Osteocyte (in vitro differentiated cells): ENCODE measurements at regions not wholly inside any gene's neighbourhood (a gene's known extent, or its start where the extent isn't known, plus 50 kb on each side); places are given as distances from the start of the nearest gene placed in this dataset.

Source experiments
- DNase-seq: peaks from one replicate; pipeline ENCODE4 v3.0.0; 2021; ENCODE audit warnings: mixed read lengths; ENCODE audit not compliant: unreplicated experiment; ENCODE audit errors: extremely low spot score
- H3K27ac Mint-ChIP-seq: one replicate; pipeline ENCODE4 v1.8.0; 2021; ENCODE audit warnings: mild to moderate bottlenecking, mixed read lengths; ENCODE audit not compliant: unreplicated experiment
- H3K27me3 Mint-ChIP-seq: one replicate; pipeline ENCODE4 v1.8.0; 2021; ENCODE audit warnings: mixed read lengths; ENCODE audit not compliant: unreplicated experiment
- H3K36me3 Mint-ChIP-seq: one replicate; pipeline ENCODE4 v1.8.0; 2021; ENCODE audit warnings: mixed read lengths; ENCODE audit not compliant: unreplicated experiment
- H3K4me1 Mint-ChIP-seq: one replicate; pipeline ENCODE4 v1.8.0; 2021; ENCODE audit warnings: mixed read lengths; ENCODE audit not compliant: unreplicated experiment
- H3K4me3 Mint-ChIP-seq: one replicate; pipeline ENCODE4 v1.8.0; 2021; ENCODE audit warnings: mild to moderate bottlenecking, moderate library complexity, mixed read lengths; ENCODE audit not compliant: unreplicated experiment
- H3K9me3 Mint-ChIP-seq: one replicate; pipeline ENCODE4 v1.8.0; 2021; ENCODE audit warnings: mixed read lengths; ENCODE audit not compliant: unreplicated experiment
- TF ChIP-seq, protein P1 (sequence below): fragments of 200-600 bp; sonication (generic); IDR thresholded peaks from 2 replicates; pipeline ENCODE4 v1.5.0; 2021; ENCODE audit warnings: antibody characterized with exemption, mild to moderate bottlenecking, moderate library complexity

DNA sequence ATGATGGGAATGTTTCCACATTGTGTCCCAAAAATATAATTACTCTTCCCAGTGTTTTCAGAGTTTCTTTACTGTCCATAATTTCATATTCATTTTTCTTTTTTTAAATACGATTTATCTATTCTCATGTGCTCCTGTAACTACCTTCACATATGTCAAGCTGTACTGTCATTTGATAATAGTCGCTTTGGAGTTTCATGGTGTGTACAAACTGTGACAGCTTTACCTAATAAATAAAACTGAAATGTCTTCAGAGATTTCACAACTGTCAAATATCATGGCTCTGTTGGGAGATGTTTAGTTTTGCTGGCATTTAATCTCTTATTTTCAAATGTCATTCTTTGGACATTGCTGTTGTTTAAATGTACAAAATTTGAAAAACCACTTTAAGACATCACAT is 450.2 kb downstream of the TLL1 start:
- H3K9me3 Mint-ChIP-seq: no peaks in the 10 kb centered on the region
- TF ChIP-seq, protein P1, sequence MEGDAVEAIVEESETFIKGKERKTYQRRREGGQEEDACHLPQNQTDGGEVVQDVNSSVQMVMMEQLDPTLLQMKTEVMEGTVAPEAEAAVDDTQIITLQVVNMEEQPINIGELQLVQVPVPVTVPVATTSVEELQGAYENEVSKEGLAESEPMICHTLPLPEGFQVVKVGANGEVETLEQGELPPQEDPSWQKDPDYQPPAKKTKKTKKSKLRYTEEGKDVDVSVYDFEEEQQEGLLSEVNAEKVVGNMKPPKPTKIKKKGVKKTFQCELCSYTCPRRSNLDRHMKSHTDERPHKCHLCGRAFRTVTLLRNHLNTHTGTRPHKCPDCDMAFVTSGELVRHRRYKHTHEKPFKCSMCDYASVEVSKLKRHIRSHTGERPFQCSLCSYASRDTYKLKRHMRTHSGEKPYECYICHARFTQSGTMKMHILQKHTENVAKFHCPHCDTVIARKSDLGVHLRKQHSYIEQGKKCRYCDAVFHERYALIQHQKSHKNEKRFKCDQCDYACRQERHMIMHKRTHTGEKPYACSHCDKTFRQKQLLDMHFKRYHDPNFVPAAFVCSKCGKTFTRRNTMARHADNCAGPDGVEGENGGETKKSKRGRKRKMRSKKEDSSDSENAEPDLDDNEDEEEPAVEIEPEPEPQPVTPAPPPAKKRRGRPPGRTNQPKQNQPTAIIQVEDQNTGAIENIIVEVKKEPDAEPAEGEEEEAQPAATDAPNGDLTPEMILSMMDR: no peak
- no peak for DNase-seq
- no peak overlapping the region for H3K27ac Mint-ChIP-seq
- H3K4me3 Mint-ChIP-seq: no peak overlapping the region
- no peaks in the 10 kb centered on the region for H3K36me3 Mint-ChIP-seq
- peaks cover 30% of the 10 kb centered on the region for H3K27me3 Mint-ChIP-seq
- H3K4me1 Mint-ChIP-seq: no peaks in the 10 kb centered on the region

DNA sequence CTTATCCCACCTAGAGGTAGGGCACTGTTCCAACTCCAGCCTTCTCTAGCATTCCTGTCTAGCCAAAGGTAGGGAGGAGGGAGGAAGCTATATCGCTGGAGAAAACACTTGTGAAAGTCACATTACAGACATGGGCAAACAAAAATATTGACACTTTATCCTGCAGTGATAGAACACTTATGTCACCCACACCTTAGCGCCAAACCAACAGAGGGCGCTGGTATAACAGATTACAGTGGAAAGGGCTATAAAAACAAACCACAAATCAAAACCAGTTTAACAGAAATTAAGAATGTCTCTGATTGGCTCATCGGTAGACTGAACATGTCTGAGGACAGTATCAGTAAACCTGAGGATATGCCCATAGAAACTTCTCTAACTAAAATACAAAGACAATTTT is 451.3 kb downstream of the TLL1 start:
- no peak overlapping the region for H3K27ac Mint-ChIP-seq
- DNase-seq: no peak
- H3K4me1 Mint-ChIP-seq: no peaks in the 10 kb centered on the region
- TF ChIP-seq, protein P1: peak; percentile 63
- H3K4me3 Mint-ChIP-seq: no peak overlapping the region
- H3K9me3 Mint-ChIP-seq: no peaks in the 10 kb centered on the region
- no peaks in the 10 kb centered on the region for H3K36me3 Mint-ChIP-seq
- H3K27me3 Mint-ChIP-seq: peaks cover 27% of the 10 kb centered on the region

- H3K9me3 Mint-ChIP-seq: no peaks in the 10 kb centered on the region
- no peaks in the 10 kb centered on the region for H3K4me1 Mint-ChIP-seq
- TF ChIP-seq, protein P1: no peak
- H3K27me3 Mint-ChIP-seq: peaks cover 26% of the 10 kb centered on the region
- no peaks in the 10 kb centered on the region for H3K36me3 Mint-ChIP-seq
- no peak overlapping the region for H3K4me3 Mint-ChIP-seq
- no peak for DNase-seq
- H3K27ac Mint-ChIP-seq: no peak overlapping the region
Measured at GRCh38 chr4:166335256-166335938, 462.4 kb downstream of the TLL1 start.

GRCh38 chr4:166341992-166342391 is 469.0 kb downstream of the TLL1 start:
- no peak overlapping the region for H3K4me3 Mint-ChIP-seq
- no peak overlapping the region for H3K27ac Mint-ChIP-seq
- TF ChIP-seq, protein P1: no peak
- no peaks in the 10 kb centered on the region for H3K4me1 Mint-ChIP-seq
- H3K27me3 Mint-ChIP-seq: peaks cover 14% of the 10 kb centered on the region
- H3K9me3 Mint-ChIP-seq: no peaks in the 10 kb centered on the region
- no peak for DNase-seq
- H3K36me3 Mint-ChIP-seq: no peaks in the 10 kb centered on the region

GRCh38 chr4:166363198-166363597 is 490.2 kb downstream of the TLL1 start:
- TF ChIP-seq, protein P1: no peak

More at GRCh38 chr4:166363198-166363597, 490.2 kb downstream of the TLL1 start:
- Mint-ChIP-seq H3K27ac (no peak overlapping the region), H3K4me3 (no peak overlapping the region), H3K36me3 (no peaks in the 10 kb centered on the region), H3K27me3 (peaks cover 35% of the 10 kb centered on the region), H3K4me1 (no peaks in the 10 kb centered on the region), H3K9me3 (peaks cover 3% of the 10 kb centered on the region)
- DNase-seq: no peak
